GM18858 (cell line): ENCODE measurements at regions not wholly inside any gene's neighbourhood (a gene's known extent, or its start where the extent isn't known, plus 50 kb on each side); places are given as distances from the start of the nearest gene placed in this dataset.
"Not testable (repeated sequence)": the region's sequence is repeated elsewhere in the genome, so short reads cannot be mapped to it uniquely, and the experiment has no call there.

Source experiments
- ATAC-seq: cut with Tn5 transposase; IDR thresholded peaks from one replicate; pipeline ENCODE4 v1.9.1; 2021; ENCODE audit not compliant: unreplicated experiment

- no peak for ATAC-seq
These were observed 103.6 kb upstream of the RMP24 start for GRCh38 chr18:35868915-35869314.

DNA sequence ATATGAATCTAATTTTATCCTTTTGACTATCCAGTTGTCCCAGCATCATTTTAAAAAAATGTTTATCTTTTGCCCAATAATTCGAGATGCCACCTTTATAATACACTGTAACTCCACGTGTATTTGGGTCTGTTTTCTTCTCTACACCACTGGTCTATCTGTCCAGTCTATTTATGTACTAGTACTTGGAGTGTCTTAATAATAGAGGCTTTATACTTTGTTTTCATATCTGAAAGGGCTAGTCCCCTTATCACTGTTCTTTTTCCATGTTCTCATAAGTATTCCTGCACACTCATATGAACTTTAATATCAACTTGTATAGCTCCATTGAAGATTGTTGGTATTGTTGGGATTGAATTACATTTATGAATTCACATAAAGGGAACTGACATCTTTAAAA is 101.1 kb upstream of the RMP24 start:
- no peak for ATAC-seq

GRCh38 chr18:35875566-35875965 is 96.9 kb upstream of the RMP24 start:
- ATAC-seq = no peak

- ATAC-seq = no peak
These were observed 96.2 kb upstream of the RMP24 start for GRCh38 chr18:35876243-35876642.

DNA sequence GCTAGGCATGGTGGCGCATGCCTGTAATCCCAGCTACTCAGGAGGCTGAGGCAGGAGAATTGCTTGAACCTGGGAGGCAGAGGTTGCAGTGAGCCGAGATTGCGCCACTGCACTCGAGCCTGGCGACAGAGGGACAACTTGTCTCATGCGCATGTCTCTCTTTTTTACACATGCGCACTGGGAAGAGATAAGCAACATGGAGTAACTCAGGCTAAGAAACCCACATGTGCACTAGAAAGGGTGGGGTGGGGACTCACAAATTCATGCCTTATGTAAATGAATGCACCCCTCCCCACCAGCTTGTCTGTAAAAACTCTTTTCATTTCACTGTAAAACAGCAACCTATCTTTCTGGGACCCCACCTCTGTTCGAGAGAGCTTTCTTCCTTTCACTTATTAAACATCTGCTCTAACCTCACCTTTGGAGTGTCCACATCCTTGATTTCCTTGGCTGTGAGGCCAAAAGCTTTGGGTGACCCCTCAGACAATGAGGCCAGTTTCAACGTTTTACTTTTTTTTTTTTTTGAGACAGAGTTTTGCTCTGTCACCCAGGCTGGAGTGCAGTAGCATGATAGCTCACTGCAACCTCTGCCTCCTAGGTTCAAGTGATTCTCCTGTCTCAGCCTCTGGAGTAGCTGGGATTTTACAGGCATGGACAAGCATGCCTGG is 91.6 kb upstream of the RMP24 start:
- no peak for ATAC-seq

GRCh38 chr18:35888329-35888728 is 84.2 kb upstream of the RMP24 start:
- no peak for ATAC-seq

GRCh38 chr18:35889677-35890076 is 82.8 kb upstream of the RMP24 start:
- no peak for ATAC-seq

DNA sequence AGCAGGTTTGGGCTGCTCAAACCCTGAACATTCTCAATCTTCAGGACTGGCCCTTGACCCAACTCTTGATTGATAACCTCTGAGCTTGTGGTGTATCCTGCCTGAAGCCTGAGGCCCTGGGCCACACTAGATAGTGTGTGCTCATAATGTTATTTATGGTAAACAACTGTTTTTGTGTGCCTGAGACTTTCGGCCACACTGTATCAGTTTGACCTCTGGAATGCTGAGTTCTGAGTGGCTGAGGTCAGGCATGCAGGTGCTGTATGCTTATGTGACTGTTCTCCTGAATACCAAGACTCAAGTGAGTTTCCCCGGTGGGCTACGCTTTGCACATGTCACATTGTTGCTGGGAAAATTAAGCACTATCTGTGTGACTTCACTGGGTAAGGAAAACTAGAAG is 82.2 kb upstream of the RMP24 start:
- ATAC-seq = no peak

- no peak for ATAC-seq
These were observed 80.4 kb upstream of the RMP24 start for GRCh38 chr18:35892118-35892517.

DNA sequence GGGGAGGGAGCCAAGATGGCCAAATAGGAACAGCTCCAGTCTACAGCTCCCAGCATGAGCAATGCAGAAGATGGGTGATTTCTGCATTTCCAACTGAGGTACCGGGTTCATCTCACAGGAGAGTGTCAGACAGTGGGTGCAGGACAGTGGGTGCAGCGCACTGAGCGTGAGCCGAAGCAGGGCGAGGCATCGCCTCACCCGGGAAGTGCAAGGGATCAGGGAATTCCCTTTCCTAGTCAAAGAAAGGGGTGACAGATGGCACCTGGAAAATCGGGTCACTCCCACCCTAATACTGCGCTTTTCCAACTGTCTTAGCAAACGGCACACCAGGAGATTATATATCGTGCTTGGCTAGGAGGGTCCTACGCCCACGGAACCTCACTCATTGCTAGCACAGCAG is 75.0 kb upstream of the RMP24 start:
- ATAC-seq = not testable (repeated sequence)

GRCh38 chr18:35904389-35905037 is 68.0 kb upstream of the RMP24 start:
- no peak for ATAC-seq

DNA sequence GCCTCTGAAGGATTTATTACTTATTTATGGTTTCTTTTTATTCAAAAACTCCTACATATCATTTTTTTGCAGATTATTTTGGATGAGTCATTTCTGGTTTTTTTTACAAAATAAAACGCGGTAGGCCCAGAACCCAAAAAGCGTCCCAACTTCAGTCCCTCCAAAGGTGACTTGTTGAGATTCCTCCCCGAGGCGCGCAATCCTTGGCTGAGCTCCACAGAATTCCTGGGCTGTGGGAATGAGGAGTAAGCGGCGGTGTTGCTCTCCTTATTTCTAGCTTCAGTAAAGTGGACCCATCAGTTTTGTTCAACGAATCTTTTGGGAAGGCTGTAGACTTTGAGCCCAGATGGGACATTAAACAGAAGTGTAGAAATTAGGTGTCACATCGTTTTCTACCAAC is 67.0 kb upstream of the RMP24 start:
- no peak for ATAC-seq

GRCh38 chr18:35906291-35906690 is 66.2 kb upstream of the RMP24 start:
- ATAC-seq = not testable (repeated sequence)

DNA sequence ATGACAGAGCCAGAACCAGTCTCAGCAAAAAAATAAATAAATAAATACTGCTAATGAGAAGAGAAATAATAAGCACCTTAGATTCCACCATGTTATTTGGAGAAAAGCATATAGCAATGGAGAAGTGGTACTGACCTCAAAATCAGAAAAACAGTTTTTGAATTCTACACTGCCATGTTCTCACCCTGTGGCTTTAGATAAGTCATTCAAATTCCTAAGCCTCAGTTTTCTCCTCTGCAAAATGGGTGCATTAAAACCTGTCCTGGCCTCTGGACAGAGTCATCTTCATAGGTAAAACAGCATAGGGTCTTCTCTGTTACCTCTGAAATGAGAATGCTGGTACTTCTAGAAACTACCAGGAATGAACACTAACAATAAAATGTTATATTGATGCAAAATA is 62.2 kb upstream of the RMP24 start:
- ATAC-seq = no peak

- ATAC-seq = no peak
These were observed 60.1 kb upstream of the RMP24 start for GRCh38 chr18:35912332-35912731.

DNA sequence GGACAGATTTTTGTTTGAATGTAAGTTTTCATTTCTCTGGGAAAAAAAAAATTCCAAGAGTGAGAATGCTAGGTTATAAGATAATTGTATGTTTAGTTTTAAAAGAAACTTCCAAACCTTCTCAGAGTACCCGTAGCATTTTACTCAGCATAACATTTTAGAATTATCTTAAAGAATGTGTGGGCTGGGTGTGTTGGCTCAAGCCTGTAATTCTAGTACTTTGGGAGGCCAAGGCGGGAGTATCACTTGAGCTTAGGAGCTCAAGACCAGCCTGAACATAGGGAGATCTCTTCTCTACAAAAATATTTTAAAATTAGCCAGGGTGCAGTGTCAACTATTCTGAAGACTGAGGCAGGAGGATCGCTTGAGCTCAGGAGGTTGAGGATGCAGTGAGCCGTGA is 57.4 kb upstream of the RMP24 start:
- ATAC-seq = no peak

DNA sequence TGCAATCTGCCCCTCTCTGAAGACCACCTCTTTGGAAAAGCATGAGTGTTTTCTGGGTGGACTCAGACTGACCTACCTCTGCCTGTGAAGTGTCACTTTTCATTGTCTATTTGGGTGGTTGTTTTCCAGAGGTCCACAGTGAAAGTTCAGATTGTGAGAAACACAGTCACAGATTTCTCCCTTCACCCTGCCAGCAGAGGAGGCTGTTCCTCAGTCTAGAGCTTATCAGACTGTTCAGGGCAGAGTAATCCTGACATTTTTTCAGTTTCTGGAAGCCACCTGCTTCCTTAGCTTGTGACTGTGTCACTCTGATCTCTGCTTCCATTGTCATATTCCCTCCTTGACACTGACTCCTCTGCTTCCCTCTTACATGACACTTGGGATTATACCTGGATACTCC is 55.4 kb upstream of the RMP24 start:
- ATAC-seq = no peak

GRCh38 chr18:35918564-35918963 is 53.9 kb upstream of the RMP24 start:
- ATAC-seq = no peak

DNA sequence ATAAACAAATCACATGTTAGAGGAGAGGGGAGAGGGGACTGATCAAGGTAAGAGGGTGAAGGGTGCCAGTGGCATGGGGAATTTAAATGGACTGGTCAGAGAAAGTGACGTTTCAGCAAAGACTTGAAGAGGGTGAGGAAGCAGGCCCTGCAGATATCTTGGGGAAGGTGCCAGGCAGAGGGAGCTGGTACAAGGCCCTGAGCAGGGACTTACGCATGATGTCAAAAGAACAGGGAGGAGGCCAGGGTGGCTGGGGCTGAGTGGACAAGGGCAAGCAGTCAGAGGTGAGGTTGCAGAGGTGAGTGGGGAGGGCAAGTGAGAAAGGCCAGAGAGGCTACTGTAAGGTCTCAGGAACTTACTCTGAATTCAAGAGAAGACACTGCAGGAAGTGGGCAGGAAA is 53.3 kb upstream of the RMP24 start:
- no peak for ATAC-seq

GRCh38 chr18:35920623-35921022 is 51.9 kb upstream of the RMP24 start:
- ATAC-seq = no peak
